ENCODE measurements at regions not wholly inside any gene's neighbourhood (a gene's known extent, or its start where the extent isn't known, plus 50 kb on each side); places are given as distances from the start of the nearest gene placed in this dataset.

DNA sequence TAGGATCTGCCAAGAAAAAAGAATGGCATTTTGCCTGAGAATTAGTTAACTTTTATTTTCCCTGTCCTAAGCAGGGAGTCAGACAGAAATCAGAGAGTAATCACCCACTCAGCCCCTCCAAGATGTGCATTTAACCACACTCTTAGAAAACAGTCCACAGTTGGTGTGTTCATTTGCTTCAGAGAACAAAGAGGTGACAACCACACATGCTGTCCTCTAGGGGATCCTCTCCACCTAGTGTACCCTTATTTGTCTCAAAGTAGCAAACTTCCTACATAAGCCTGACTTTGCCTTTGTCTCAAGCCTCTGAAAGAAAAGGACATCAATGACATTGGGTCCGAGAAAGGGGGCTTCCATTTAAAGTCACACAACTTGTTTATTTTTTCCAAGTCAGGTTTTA, 107.0 kb upstream of the RFC3 start:
- Mint-ChIP-seq H3K36me3 (ENCODE audit: low read depth) (peaks cover 12% of the 10 kb centered on the region), H3K27me3 (ENCODE audit: low read depth) (no peaks in the 10 kb centered on the region), H3K9me3 (peaks cover 9% of the 10 kb centered on the region), H3K4me1 (peaks cover 9% of the 10 kb centered on the region), H3K27ac (ENCODE audit: unreplicated experiment) (peak overlapping the region; percentile 0), H3K4me3 (no peak overlapping the region)
- no peak for DNase-seq (ENCODE audit: low read depth, low spot score)
- TF ChIP-seq CTCF (conservative IDR thresholded peaks at IDR 0.05): peak; percentile 12

DNA sequence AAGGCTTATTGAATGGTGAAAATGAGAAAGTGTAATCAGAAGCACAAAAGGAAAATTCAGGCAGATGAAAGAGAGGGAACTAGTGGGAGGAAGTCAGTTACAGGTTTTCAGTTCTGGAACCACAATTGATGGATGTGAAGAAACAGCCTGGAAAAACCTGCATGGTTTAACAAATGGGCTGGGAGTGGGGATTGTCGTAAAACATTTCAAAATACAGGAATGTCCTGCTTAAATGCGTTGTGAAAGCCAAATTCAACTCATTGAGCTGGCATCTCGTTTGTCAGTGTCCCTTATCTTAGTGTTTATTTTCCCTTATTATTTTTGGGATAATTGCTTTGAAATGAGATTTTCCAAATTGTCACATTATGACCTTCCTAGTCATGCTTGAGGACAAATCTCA, 106.5 kb upstream of the RFC3 start:
- Mint-ChIP-seq H3K9me3 (peaks cover 8% of the 10 kb centered on the region), H3K27me3 (ENCODE audit: low read depth) (no peaks in the 10 kb centered on the region), H3K4me3 (no peak overlapping the region), H3K4me1 (peaks cover 9% of the 10 kb centered on the region), H3K27ac (ENCODE audit: unreplicated experiment) (peak overlapping the region; percentile 0), H3K36me3 (ENCODE audit: low read depth) (peaks cover 12% of the 10 kb centered on the region)
- DNase-seq (ENCODE audit: low read depth, low spot score): no peak
- no peak for TF ChIP-seq CTCF (conservative IDR thresholded peaks at IDR 0.05)

DNA sequence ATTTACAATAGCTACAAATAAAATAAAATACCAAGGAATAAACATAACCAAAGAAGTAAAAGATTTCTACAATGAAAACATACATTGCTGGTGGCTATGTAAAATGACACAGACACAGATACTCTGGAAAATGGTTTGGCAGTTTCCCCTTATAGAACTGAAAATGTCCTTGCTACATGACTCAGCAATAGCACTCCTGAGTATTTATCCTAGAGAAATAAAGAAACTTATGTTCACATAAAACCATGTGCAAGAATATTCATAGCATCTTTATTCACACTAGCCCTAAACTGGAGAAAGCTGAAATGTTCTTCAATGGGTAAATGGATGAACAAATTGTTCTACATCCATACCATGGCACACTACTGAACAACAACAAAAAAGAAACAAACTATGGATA, 100.2 kb upstream of the RFC3 start:
- no peaks in the 10 kb centered on the region for H3K27me3 Mint-ChIP-seq (ENCODE audit: low read depth)
- peaks cover 11% of the 10 kb centered on the region for H3K36me3 Mint-ChIP-seq (ENCODE audit: low read depth)
- no peak overlapping the region for H3K27ac Mint-ChIP-seq (ENCODE audit: unreplicated experiment)
- H3K9me3 Mint-ChIP-seq: peaks cover 6% of the 10 kb centered on the region
- peaks cover 15% of the 10 kb centered on the region for H3K4me1 Mint-ChIP-seq
- H3K4me3 Mint-ChIP-seq: no peak overlapping the region
- DNase-seq (ENCODE audit: low read depth, low spot score): no peak
- TF ChIP-seq CTCF (conservative IDR thresholded peaks at IDR 0.05): no peak

- H3K36me3 Mint-ChIP-seq (ENCODE audit: low read depth): peaks cover 6% of the 10 kb centered on the region
- TF ChIP-seq CTCF (conservative IDR thresholded peaks at IDR 0.05): no peak
- H3K4me1 Mint-ChIP-seq: peaks cover 25% of the 10 kb centered on the region
- H3K4me3 Mint-ChIP-seq: no peak overlapping the region
- peaks cover 4% of the 10 kb centered on the region for H3K9me3 Mint-ChIP-seq
- H3K27ac Mint-ChIP-seq (ENCODE audit: unreplicated experiment): peak overlapping the region; percentile 79
- DNase-seq (ENCODE audit: low read depth, low spot score): no peak
- no peaks in the 10 kb centered on the region for H3K27me3 Mint-ChIP-seq (ENCODE audit: low read depth)
These were observed 96.2 kb upstream of the RFC3 start for GRCh38 chr13:33721724-33722123.

- DNase-seq (ENCODE audit: low read depth, low spot score): no peak
- H3K27ac Mint-ChIP-seq (ENCODE audit: unreplicated experiment): no peak overlapping the region
- peaks cover 25% of the 10 kb centered on the region for H3K4me1 Mint-ChIP-seq
- no peak overlapping the region for H3K4me3 Mint-ChIP-seq
- no peak for TF ChIP-seq CTCF (conservative IDR thresholded peaks at IDR 0.05)
- peaks cover 4% of the 10 kb centered on the region for H3K9me3 Mint-ChIP-seq
- no peaks in the 10 kb centered on the region for H3K27me3 Mint-ChIP-seq (ENCODE audit: low read depth)
- peaks cover 6% of the 10 kb centered on the region for H3K36me3 Mint-ChIP-seq (ENCODE audit: low read depth)
These were observed 95.6 kb upstream of the RFC3 start for GRCh38 chr13:33722216-33722915.

All from neural crest cell (in vitro differentiated cells).